ENCODE measurements at regions not wholly inside any gene's neighbourhood (a gene's known extent, or its start where the extent isn't known, plus 50 kb on each side); places are given as distances from the start of the nearest gene placed in this dataset.

- Histone ChIP-seq H3K36me3 (ENCODE audit: control insufficient read depth, insufficient read depth, low read length) (no peaks in the 10 kb centered on the region), H3K27me3 (replicated peaks; ENCODE audit: control insufficient read depth, insufficient read depth, low read length) (no peaks in the 10 kb centered on the region; the same call in 1 of the 2 replicates), H3K4me3 (replicated peaks; ENCODE audit: low read depth, low read length) (no peak overlapping the region)
- DNase-seq (ENCODE audit: extremely low read depth, insufficient read length): no peak
- TF ChIP-seq CTCF (IDR thresholded peaks at IDR 0.05; ENCODE audit: insufficient read depth, low read length, poor library complexity, severe bottlenecking): no peak
Observed at GRCh38 chr5:168039566-168040248, 251.7 kb upstream of the WWC1 start.

GRCh38 chr5:168041583-168041982, 249.9 kb upstream of the WWC1 start:
- no peaks in the 10 kb centered on the region; the same call in 1 of the 2 replicates for H3K27me3 ChIP-seq (replicated peaks; ENCODE audit: control insufficient read depth, insufficient read depth, low read length)
- no peak for DNase-seq (ENCODE audit: extremely low read depth, insufficient read length)
- TF ChIP-seq CTCF (IDR thresholded peaks at IDR 0.05; ENCODE audit: insufficient read depth, low read length, poor library complexity, severe bottlenecking): no peak
- no peak overlapping the region for H3K4me3 ChIP-seq (replicated peaks; ENCODE audit: low read depth, low read length)
- H3K36me3 ChIP-seq (ENCODE audit: control insufficient read depth, insufficient read depth, low read length): no peaks in the 10 kb centered on the region

- H3K36me3 ChIP-seq (ENCODE audit: control insufficient read depth, insufficient read depth, low read length): no peaks in the 10 kb centered on the region
- DNase-seq (ENCODE audit: extremely low read depth, insufficient read length): no peak
- no peak for TF ChIP-seq CTCF (IDR thresholded peaks at IDR 0.05; ENCODE audit: insufficient read depth, low read length, poor library complexity, severe bottlenecking)
- H3K4me3 ChIP-seq (replicated peaks; ENCODE audit: low read depth, low read length): no peak overlapping the region
- H3K27me3 ChIP-seq (replicated peaks; ENCODE audit: control insufficient read depth, insufficient read depth, low read length): no peaks in the 10 kb centered on the region; the same call in 1 of the 2 replicates
Observed at GRCh38 chr5:168042284-168043068, 249.0 kb upstream of the WWC1 start.

GRCh38 chr5:168046163-168046562, 245.3 kb upstream of the WWC1 start:
- H3K27me3 ChIP-seq (replicated peaks; ENCODE audit: control insufficient read depth, insufficient read depth, low read length): no peaks in the 10 kb centered on the region; the same call in 1 of the 2 replicates

GRCh38 chr5:168047043-168047668, 244.3 kb upstream of the WWC1 start:
- H3K27me3 ChIP-seq (replicated peaks; ENCODE audit: control insufficient read depth, insufficient read depth, low read length): no peaks in the 10 kb centered on the region; the same call in 1 of the 2 replicates
- no peak for DNase-seq (ENCODE audit: extremely low read depth, insufficient read length)
- TF ChIP-seq CTCF (IDR thresholded peaks at IDR 0.05; ENCODE audit: insufficient read depth, low read length, poor library complexity, severe bottlenecking): peak; percentile 54
- no peak overlapping the region for H3K4me3 ChIP-seq (replicated peaks; ENCODE audit: low read depth, low read length)
- H3K36me3 ChIP-seq (ENCODE audit: control insufficient read depth, insufficient read depth, low read length): no peaks in the 10 kb centered on the region

More at GRCh38 chr5:168046163-168046562, 245.3 kb upstream of the WWC1 start:
- TF ChIP-seq CTCF (IDR thresholded peaks at IDR 0.05; ENCODE audit: insufficient read depth, low read length, poor library complexity, severe bottlenecking): no peak
- Histone ChIP-seq H3K36me3 (ENCODE audit: control insufficient read depth, insufficient read depth, low read length) (no peaks in the 10 kb centered on the region), H3K4me3 (replicated peaks; ENCODE audit: low read depth, low read length) (no peak overlapping the region)
- no peak for DNase-seq (ENCODE audit: extremely low read depth, insufficient read length)
